Stimulated activated CD8-positive, alpha-beta memory T cell treated with anti-CD3 and anti-CD28 coated beads, Interleukin-12 subunit alpha, Interleukin-12 subunit beta, amount 100 ng/mL, for 24 hours (primary cell): ENCODE measurements at regions not wholly inside any gene's neighbourhood (a gene's known extent, or its start where the extent isn't known, plus 50 kb on each side); places are given as distances from the start of the nearest gene placed in this dataset.
A peak's percentile ranks its signal among the peaks of the same experiment; 100 is the strongest.

Source experiments
- DNase-seq: peaks from one replicate; pipeline ENCODE4 v3.0.0-alpha.2; 2020; ENCODE audit errors: extremely low read depth

DNA sequence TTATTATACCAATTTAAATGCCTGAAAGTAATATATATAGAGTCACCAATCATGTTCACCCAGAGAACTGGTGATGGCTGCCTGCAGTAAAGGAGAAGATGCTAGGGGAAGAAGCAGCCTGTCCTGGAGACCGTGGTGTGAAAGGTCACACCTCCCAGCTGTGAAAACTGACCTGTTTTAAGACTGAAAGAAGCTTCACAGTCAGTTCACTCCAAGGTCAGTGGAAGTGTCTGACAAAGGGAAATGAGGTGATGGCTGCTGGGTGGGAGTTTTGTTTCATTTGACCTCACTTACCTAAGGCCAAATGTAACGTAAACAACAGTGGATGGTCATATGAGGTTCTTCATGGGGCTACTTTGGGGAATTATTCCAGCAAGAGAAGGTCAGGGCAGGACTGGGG, 352.1 kb upstream of the GATB start:
- no peak for DNase-seq

GRCh38 chr4:152112190-152112589, 351.4 kb upstream of the GATB start:
- DNase-seq: no peak

DNA sequence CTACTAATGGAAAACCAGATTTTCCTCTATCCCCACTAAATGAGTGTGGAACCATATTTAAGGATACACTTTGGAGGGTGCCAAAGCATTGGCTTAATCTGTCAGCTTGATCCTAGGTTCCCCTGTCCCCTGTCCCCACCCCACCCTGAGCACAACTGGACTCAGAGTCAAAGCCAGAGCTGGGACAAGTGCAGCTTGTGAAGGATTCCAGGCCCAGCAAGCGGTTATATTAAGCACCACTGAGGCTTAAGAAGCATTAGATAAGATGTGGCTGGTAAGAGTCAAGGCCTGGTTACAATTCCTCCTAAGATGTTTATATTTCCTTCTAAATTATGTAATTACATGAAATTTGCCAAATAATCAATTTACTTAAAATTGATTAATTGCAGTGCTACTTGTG, 350.0 kb upstream of the GATB start:
- DNase-seq: no peak

- no peak for DNase-seq
Observed at GRCh38 chr4:152109531-152110509, 349.0 kb upstream of the GATB start.

DNA sequence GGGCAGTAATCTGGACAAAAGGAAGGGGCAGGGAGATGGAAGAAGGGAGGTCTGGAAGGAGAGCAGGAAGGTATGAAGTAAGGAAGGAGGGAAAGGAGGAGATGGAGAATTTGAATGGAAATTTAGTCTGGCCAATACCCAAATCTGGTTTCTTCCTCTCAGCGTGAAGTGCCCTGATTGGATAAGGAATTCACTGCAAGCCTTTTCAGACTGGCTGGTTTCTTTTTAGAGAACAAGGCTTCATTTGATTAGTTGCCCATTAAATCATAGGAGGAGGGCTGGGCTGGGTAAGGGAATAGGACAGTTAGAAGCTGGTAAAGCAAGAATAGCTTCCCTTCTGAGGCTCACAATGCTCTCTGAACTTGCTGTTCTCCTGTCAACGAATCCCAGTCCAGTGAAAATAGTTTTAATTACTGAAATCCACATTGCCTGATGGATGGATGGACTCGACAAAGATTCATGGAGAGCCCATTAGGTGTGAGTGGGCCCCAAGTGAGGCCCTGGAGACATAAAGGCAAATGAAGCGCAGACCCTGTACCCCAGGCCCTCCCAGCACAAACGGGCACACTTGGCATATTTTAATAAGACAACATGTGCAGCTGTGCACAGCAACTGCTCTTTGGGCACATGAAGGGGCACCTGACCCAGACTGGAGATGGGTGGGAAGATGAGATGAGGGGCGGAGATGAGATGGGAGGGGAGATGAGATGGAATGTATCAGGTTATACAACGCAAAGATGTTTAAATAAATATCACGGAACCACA, 347.1 kb upstream of the GATB start:
- no peak for DNase-seq

- DNase-seq: no peak
Observed at GRCh38 chr4:152106781-152107321, 346.0 kb upstream of the GATB start.

DNA sequence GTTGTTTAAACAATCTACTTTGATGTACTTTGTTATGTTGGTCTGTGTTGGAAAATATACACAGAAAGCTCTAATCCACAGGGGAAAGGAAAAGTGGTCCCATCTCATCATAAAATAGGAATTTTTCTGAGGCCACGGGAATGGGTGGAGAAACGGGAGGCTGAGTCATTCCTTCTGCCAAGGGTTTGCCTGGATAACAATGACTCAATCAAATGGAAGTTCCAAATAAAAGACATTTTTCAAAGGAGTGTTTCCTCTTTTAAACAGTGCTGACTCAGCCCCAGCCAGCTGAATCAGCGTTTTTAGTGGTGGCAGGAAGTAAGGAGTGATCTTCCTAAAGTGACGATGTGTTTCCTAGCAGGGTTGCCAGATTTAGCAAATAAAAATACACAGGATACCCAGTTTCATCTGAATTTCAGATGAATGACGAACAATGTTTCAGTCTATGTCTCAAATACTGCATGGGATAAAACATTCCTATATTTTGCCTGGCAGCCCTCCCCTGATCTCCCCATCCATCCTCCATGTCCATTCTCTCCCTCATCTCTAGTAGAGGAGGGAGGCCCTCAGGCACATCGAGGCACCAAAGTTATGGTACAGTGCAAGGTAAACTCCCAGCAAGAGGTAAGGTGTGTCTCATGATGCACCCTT, 345.4 kb upstream of the GATB start:
- no peak for DNase-seq

GRCh38 chr4:152104901-152105357, 344.1 kb upstream of the GATB start:
- DNase-seq: no peak

- DNase-seq: no peak
Observed at GRCh38 chr4:152104356-152104755, 343.5 kb upstream of the GATB start.

GRCh38 chr4:152103181-152103901, 342.5 kb upstream of the GATB start:
- DNase-seq: no peak

GRCh38 chr4:152102436-152103000, 341.7 kb upstream of the GATB start:
- DNase-seq: no peak

GRCh38 chr4:152101556-152102435, 341.0 kb upstream of the GATB start:
- DNase-seq: no peak

GRCh38 chr4:152100379-152101201, 339.8 kb upstream of the GATB start:
- DNase-seq: peak; percentile 41

GRCh38 chr4:152099981-152100378, 339.2 kb upstream of the GATB start:
- no peak for DNase-seq

GRCh38 chr4:152099555-152099954, 338.7 kb upstream of the GATB start:
- DNase-seq: no peak

DNA sequence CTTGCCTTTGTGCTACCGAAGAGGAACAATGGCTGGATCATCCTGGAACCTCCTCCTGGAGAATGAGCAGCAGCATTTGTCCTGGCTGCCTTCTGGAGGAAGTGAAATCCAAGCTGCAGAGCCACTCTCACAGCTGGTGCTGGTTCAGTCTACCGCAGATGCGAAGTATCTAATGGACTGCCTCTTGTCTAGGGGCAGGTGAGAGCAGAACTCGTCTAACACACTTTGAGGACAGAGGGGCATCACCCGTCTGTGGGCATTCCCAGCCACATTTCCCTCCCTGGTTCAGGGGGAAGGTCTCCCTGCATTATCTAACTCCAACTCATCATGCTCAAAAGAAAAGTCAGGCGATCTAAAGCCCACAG, 338.2 kb upstream of the GATB start:
- no peak for DNase-seq

DNA sequence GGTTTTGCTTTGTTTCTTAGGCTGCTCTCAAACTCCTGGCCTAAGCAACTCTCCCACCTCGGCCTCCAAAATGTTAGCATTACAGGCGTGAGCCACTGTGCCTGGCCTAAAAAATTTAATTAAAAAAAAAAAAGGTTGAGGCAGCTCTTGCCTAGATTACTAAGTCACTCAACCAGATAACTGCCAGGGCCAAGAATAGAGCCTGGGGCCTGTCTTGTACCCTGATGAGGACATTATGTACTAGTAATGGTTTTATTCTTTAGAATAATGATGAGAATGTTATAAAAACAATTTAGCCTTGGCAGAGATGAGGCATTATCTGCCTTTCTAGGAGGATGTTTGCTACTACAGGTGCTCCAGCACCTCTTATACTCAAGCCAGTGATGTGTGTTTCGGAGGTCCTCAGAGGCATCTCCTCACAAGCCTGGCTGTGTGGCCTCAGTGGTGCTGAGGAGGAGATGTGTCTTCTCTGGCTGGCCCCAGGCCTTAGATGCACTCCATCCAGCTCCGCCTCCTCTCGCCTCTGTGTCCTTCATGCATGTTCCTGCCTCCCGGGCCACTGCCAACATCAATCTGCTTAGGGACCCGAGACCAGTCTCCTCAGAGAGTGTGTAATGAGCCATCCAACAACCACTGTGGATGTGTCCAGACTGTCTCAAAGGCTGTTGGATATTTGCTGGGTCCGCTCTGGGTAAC, 337.7 kb upstream of the GATB start:
- no peak for DNase-seq

DNA sequence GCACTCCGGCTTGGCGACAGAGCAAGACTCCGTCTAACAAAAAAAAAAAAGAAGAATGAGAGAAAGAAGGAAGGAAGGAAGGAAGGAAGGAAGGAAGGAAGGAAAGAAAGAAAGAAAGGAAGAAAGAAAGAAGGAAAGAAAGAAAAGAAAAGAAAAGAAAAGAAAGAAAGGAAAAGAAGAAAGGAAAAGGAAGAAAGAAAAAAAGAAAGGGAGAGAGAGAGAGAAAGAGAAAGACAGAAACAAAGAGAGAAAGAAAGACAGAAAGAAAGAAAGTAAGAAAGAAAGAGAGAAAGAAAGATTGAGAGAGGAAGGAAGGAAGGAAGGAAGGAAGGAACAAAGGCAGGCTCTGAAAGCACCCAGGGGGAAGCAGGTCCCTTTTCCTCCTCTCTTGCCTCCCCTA, 336.6 kb upstream of the GATB start:
- no peak for DNase-seq

- no peak for DNase-seq
Observed at GRCh38 chr4:152095701-152096070, 334.9 kb upstream of the GATB start.
